Thyroid gland (tissue), 4 donors: ENCODE measurements at regions not wholly inside any gene's neighbourhood (a gene's known extent, or its start where the extent isn't known, plus 50 kb on each side); places are given as distances from the start of the nearest gene placed in this dataset.

Experiments used
- DNase-seq, 2 donors: peaks; one replicate each; pipeline ENCODE4 v3.0.0-alpha.2; 2019
- H3K27ac ChIP-seq, 3 donors: fragments of 200-600 bp; sonication (generic); 1 replicate in 2 of 3; 2 replicates in 1 of 3; pipeline ENCODE4 v1.5.1; 2016 to 2019; ENCODE audit warnings: mild to moderate bottlenecking in 1 of 3, moderate library complexity in 1 of 3
- H3K27me3 ChIP-seq: fragments of 200-600 bp; sonication (generic); one replicate; pipeline ENCODE4 v1.5.1; 2019
- H3K36me3 ChIP-seq, 2 donors: fragments of 200-600 bp; sonication (generic); one replicate each; pipeline ENCODE4 v1.5.1; 2016 to 2019
- H3K4me1 ChIP-seq, 2 donors: fragments of 200-600 bp; sonication (generic); one replicate each; pipeline ENCODE4 v1.5.1; 2017 to 2019
- H3K4me3 ChIP-seq, 3 donors: fragments of 200-600 bp; sonication (generic); replicated peaks in 1 of 3; 1 replicate in 2 of 3; 2 replicates in 1 of 3; pipeline ENCODE4 v1.5.1; 2016; ENCODE audit warnings: mild to moderate bottlenecking in 1 of 3
- H3K9me3 ChIP-seq: fragments of 200-600 bp; sonication (generic); one replicate; pipeline ENCODE4 v1.5.1; 2017
- POLR2A ChIP-seq, 2 donors: fragments of 450-650 bp; IDR thresholded peaks; one replicate each; pipeline ENCODE4 v1.6.1; 2017; ENCODE audit warnings: antibody characterized with exemption in 2 of 2, mild to moderate bottlenecking in 2 of 2, moderate library complexity in 1 of 2
- WGBS, 2 donors: methylation state at CpG; one replicate each; pipeline ENCODE4 v1.1.5; 2017; 5-methylcytosine and 5-hydroxymethylcytosine counted together
- intact Hi-C: fragments of 100-400 bp; cut with DNase I; formaldehyde crosslinking; loops from one replicate; pipeline ENCODE4 v1.15.1; 2023
- TF ChIP-seq, protein P1 (sequence below), 6 experiments: fragments of 200-600 bp in 3 of 6; fragments of 450-650 bp in 3 of 6; sonication (generic) in 3 of 6; IDR thresholded peaks; one replicate each; pipeline ENCODE4 v1.5.1; 2016 to 2019; ENCODE audit warnings: antibody characterized with exemption in 6 of 6, mild to moderate bottlenecking in 2 of 6, inconsistent platforms in 1 of 6, moderate library complexity in 1 of 6

DNA sequence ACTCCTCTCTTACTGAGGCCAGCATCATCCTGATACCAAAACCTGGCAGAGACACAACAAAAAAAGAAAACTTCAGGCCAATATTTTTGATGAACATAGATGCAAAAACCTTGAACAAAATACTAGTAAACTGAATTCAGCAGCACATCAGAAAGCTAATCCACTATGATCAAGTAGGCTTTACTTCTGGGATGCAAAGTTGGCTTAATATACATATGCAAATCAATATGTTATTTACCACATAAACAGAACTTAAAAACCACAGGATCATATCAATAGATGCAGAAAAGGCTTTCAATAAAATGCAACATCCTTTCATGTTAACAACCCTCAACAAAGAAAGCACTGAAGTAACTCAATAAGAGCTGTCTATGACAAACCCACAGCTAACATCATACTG lies 414.5 kb upstream of the MCTP2 start:
- H3K27ac ChIP-seq = no peak overlapping the region
- no peaks in the 10 kb centered on the region for H3K9me3 ChIP-seq
- no peaks in the 10 kb centered on the region for H3K27me3 ChIP-seq
- TF ChIP-seq POLR2A (IDR thresholded peaks at IDR 0.05) = no peak
- TF ChIP-seq, protein P1, sequence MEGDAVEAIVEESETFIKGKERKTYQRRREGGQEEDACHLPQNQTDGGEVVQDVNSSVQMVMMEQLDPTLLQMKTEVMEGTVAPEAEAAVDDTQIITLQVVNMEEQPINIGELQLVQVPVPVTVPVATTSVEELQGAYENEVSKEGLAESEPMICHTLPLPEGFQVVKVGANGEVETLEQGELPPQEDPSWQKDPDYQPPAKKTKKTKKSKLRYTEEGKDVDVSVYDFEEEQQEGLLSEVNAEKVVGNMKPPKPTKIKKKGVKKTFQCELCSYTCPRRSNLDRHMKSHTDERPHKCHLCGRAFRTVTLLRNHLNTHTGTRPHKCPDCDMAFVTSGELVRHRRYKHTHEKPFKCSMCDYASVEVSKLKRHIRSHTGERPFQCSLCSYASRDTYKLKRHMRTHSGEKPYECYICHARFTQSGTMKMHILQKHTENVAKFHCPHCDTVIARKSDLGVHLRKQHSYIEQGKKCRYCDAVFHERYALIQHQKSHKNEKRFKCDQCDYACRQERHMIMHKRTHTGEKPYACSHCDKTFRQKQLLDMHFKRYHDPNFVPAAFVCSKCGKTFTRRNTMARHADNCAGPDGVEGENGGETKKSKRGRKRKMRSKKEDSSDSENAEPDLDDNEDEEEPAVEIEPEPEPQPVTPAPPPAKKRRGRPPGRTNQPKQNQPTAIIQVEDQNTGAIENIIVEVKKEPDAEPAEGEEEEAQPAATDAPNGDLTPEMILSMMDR (IDR thresholded peaks at IDR 0.05) = no peak
- H3K4me1 ChIP-seq = no peaks in the 10 kb centered on the region
- H3K4me3 ChIP-seq = no peak overlapping the region
- no peaks in the 10 kb centered on the region for H3K36me3 ChIP-seq
- DNase-seq = no peak
- intact Hi-C loops = no loop called here

DNA sequence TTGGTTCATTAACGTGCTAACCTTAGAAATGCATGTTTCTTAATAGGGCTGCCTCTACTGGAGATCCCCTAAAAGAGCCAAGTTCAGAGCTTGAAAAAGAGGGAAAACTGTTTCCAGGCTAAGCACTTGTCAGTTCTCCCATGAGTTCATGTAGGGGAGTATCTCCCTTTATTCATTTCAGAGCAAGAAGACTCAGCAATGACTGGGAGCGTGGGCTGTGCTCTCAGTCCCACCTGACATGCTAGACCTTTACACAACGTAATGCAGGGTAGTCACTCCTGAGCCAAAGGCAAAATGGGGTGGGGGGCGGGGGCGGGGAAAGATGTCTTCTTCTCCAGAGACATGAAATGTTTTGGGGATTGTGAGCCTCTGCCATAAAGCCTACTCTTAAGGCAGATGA lies 420.1 kb upstream of the MCTP2 start:
- no peaks in the 10 kb centered on the region for H3K4me1 ChIP-seq
- no peaks in the 10 kb centered on the region for H3K36me3 ChIP-seq
- no peak overlapping the region for H3K4me3 ChIP-seq
- H3K9me3 ChIP-seq = no peaks in the 10 kb centered on the region
- WGBS, 2 donors = 73 to 75% methylated on average over 4 to 5 of the region's 5 CpGs
- no peak for TF ChIP-seq POLR2A (IDR thresholded peaks at IDR 0.05)
- TF ChIP-seq, protein P1 (IDR thresholded peaks at IDR 0.05) = no peak
- no peak overlapping the region for H3K27ac ChIP-seq
- H3K27me3 ChIP-seq = no peaks in the 10 kb centered on the region
- intact Hi-C loops = no loop called here
- DNase-seq = no peak

DNA sequence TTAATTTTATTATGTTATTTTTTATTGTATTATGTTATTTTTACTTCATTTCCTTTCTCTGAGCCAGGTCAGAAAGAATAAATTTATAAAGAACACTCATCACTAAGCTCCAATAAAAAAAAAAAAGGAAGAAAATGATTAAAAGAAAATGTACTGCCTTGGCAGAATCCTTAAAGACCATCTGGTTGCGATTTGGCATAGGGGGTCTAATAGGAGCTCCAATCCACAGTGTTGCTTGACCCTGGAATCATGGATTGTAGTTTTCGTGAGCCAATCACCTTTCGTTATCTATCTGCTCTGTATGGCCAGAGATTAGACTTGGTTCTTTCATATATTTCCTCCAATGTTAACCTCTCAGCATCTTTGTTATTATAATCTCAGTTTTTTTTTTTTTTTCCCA lies 421.8 kb upstream of the MCTP2 start:
- no peaks in the 10 kb centered on the region for H3K4me1 ChIP-seq
- no peak overlapping the region for H3K4me3 ChIP-seq
- no peaks in the 10 kb centered on the region for H3K9me3 ChIP-seq
- intact Hi-C loops = no loop called here
- DNase-seq = no peak
- H3K27me3 ChIP-seq = no peaks in the 10 kb centered on the region
- no peaks in the 10 kb centered on the region for H3K36me3 ChIP-seq
- no peak overlapping the region for H3K27ac ChIP-seq
- WGBS, 2 donors = 74 to 85% methylated on average over 3 of the region's 3 CpGs
- no peak for TF ChIP-seq POLR2A (IDR thresholded peaks at IDR 0.05)
- TF ChIP-seq, protein P1 (IDR thresholded peaks at IDR 0.05) = no peak

DNA sequence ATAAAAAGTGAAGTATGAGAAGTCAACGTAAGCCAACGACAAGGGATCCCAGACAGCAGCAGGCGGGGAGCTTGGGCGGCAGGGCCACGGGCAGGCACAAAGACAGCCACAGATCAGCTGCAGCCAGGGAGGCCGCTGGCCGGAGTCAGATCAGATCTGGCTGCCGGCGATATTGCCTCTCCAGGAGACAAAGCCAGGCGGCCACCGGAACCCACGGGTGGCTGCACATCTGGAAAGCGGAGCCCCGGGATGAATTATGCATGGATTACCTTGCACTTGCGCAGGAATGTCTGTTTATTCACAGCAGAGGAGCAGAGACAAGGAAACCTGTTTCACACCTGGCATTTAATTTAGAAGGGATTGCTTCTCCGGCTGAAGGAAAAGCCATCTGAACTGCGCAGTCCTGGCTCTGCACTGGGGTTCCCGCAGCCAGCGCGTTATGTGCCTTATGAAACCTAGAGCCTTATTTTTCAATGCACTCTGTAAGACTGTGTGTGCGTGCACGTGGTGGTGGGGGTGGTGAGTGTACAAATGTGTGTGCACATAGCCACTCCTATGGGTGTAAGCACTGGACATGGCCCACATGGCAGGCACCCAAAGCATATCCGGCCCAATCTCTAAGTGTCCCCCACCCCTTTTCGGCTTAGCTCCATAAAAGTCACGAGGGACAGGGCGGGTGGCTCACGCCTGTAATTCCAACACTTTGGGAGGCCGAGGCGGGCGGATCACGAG lies 427.8 kb upstream of the MCTP2 start:
- no peak for TF ChIP-seq POLR2A (IDR thresholded peaks at IDR 0.05)
- TF ChIP-seq, protein P1 (IDR thresholded peaks at IDR 0.05) = no peak
- intact Hi-C loops = no loop called here
- Histone ChIP-seq H3K4me1 (no peaks in the 10 kb centered on the region), H3K4me3 (no peak overlapping the region), H3K9me3 (no peaks in the 10 kb centered on the region), H3K27me3 (no peaks in the 10 kb centered on the region), H3K36me3 (no peaks in the 10 kb centered on the region), H3K27ac (no peak overlapping the region)
- WGBS, 2 donors = 85 to 87% methylated on average over 30 to 31 of the region's 31 CpGs
- DNase-seq = no peak

DNA sequence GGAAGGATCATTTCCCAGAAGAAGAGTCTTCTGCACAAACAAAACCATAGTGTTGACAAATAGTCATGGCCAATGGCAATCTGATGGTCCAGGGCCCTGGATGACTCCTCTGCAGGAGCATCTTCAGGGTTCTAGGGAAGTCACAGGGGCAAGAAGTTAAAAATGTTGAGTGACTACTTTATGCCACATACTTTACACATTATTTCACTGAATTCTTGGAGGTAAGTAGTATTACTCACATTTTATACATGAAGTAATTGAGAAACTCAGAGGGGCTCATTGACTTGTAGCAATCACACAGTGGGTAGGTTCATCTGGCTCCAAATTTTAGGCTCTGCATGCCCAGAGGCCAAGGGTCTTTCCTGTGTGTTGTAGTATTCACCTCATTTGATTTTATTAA lies 430.2 kb upstream of the MCTP2 start:
- Histone ChIP-seq H3K4me3 (no peak overlapping the region), H3K9me3 (no peaks in the 10 kb centered on the region), H3K27me3 (no peaks in the 10 kb centered on the region), H3K36me3 (no peaks in the 10 kb centered on the region), H3K4me1 (no peaks in the 10 kb centered on the region), H3K27ac (no peak overlapping the region)
- TF ChIP-seq POLR2A (IDR thresholded peaks at IDR 0.05) = no peak
- TF ChIP-seq, protein P1 (IDR thresholded peaks at IDR 0.05) = no peak
- intact Hi-C loops = no loop called here
- no peak for DNase-seq
